ENCODE measurements at regions not wholly inside any gene's neighbourhood (a gene's known extent, or its start where the extent isn't known, plus 50 kb on each side); places are given as distances from the start of the nearest gene placed in this dataset.
"Not testable (repeated sequence)": the region's sequence is repeated elsewhere in the genome, so short reads cannot be mapped to it uniquely, and the experiment has no call there.

- no peaks in the 10 kb centered on the region for H3K36me3 ChIP-seq
- H3K4me3 ChIP-seq (replicated peaks in 1 of 3), result no peak overlapping the region
- TF ChIP-seq CTCF (IDR thresholded peaks at IDR 0.05) (no peak), POLR2A (IDR thresholded peaks at IDR 0.05) (no peak)
- H3K9me3 ChIP-seq, result no peaks in the 10 kb centered on the region
- H3K27ac ChIP-seq, result no peak overlapping the region
- H3K27me3 ChIP-seq, result no peaks in the 10 kb centered on the region
- 86 to 89% methylated on average over 4 of the region's 4 CpGs for WGBS, 2 donors
- no peak for DNase-seq
- H3K4me1 ChIP-seq, result no peaks in the 10 kb centered on the region
- intact Hi-C loops (cut with DNase I), result no loop called here
Measured at GRCh38 chr14:106346534-106347290, 820.3 kb downstream of the TMEM121 start.

- Histone ChIP-seq H3K27me3 (no peaks in the 10 kb centered on the region), H3K4me1 (no peaks in the 10 kb centered on the region), H3K36me3 (no peaks in the 10 kb centered on the region), H3K27ac (no peak overlapping the region), H3K4me3 (replicated peaks in 1 of 3) (no peak overlapping the region), H3K9me3 (no peaks in the 10 kb centered on the region)
- TF ChIP-seq POLR2A (IDR thresholded peaks at IDR 0.05), result no peak
- no peak for TF ChIP-seq CTCF (IDR thresholded peaks at IDR 0.05)
- DNase-seq, result no peak
- 48 to 52% methylated on average over 4 of the region's 4 CpGs for WGBS, 2 donors
- intact Hi-C loops (cut with DNase I), result no loop called here
Measured at GRCh38 chr14:106347291-106347778, 821.0 kb downstream of the TMEM121 start.

GRCh38 chr14:106347890-106348755 is 821.7 kb downstream of the TMEM121 start:
- no peaks in the 10 kb centered on the region for H3K9me3 ChIP-seq
- intact Hi-C loops (cut with DNase I), result no loop called here
- no peak overlapping the region for H3K4me3 ChIP-seq (replicated peaks in 1 of 3)
- no peak for DNase-seq
- 38 to 51% methylated on average over 8 of the region's 8 CpGs for whole genome bisulfite sequencing, 2 donors
- H3K27ac ChIP-seq, result no peak overlapping the region
- H3K4me1 ChIP-seq, result no peaks in the 10 kb centered on the region
- no peaks in the 10 kb centered on the region for H3K27me3 ChIP-seq
- H3K36me3 ChIP-seq, result no peaks in the 10 kb centered on the region
- TF ChIP-seq POLR2A (IDR thresholded peaks at IDR 0.05) (no peak), CTCF (IDR thresholded peaks at IDR 0.05) (no peak)

GRCh38 chr14:106348873-106349540 is 822.6 kb downstream of the TMEM121 start:
- H3K9me3 ChIP-seq; intact Hi-C loops (cut with DNase I); H3K27ac ChIP-seq; H3K4me3 ChIP-seq (replicated peaks in 1 of 3); H3K4me1 ChIP-seq; H3K36me3 ChIP-seq; H3K27me3 ChIP-seq: not testable (repeated sequence)
- TF ChIP-seq CTCF (IDR thresholded peaks at IDR 0.05), result peak in 1 of 6 experiments; percentile 39
- DNase-seq, result peak in 1 of 2 donors; percentile 3
- WGBS, 2 donors, result 39 to 51% methylated on average over 18 of the region's 18 CpGs

- 57 to 72% methylated on average over 7 of the region's 7 CpGs for WGBS, 2 donors
- intact Hi-C loops (cut with DNase I); H3K4me1 ChIP-seq; H3K36me3 ChIP-seq; DNase-seq; H3K27me3 ChIP-seq; H3K4me3 ChIP-seq (replicated peaks in 1 of 3); H3K9me3 ChIP-seq; H3K27ac ChIP-seq: not testable (repeated sequence)
Measured at GRCh38 chr14:106349678-106350457, 823.5 kb downstream of the TMEM121 start.

- H3K27ac ChIP-seq; intact Hi-C loops (cut with DNase I); H3K4me3 ChIP-seq (replicated peaks in 1 of 3); H3K36me3 ChIP-seq; DNase-seq; H3K27me3 ChIP-seq; H3K4me1 ChIP-seq; H3K9me3 ChIP-seq: not testable (repeated sequence)
- WGBS, 2 donors, result 27 to 42% methylated on average over 7 to 8 of the region's 8 CpGs
Measured at GRCh38 chr14:106355007-106355791, 828.8 kb downstream of the TMEM121 start.
